Aorta (tissue), 5 donors: ENCODE measurements at regions not wholly inside any gene's neighbourhood (a gene's known extent, or its start where the extent isn't known, plus 50 kb on each side); places are given as distances from the start of the nearest gene placed in this dataset.

Source experiments
- ATAC-seq: fragments of 200-7000 bp; cut with Tn5 transposase; one replicate; pipeline ENCODE4 v1.9.1; 2022; ENCODE audit warnings: moderate library complexity; ENCODE audit not compliant: low FRiP score
- DNase-seq, 2 donors: peaks; one replicate each; pipeline ENCODE4 v3.0.0-alpha.2; 2020
- H3K27ac ChIP-seq, 2 donors: one replicate each; pipeline ENCODE4 v1.5.1; 2013; ENCODE audit warnings: low read length in 2 of 2, mild to moderate bottlenecking in 2 of 2, moderate library complexity in 2 of 2, control low read depth in 1 of 2, inconsistent platforms in 1 of 2, low read depth in 1 of 2
- H3K27me3 ChIP-seq, 2 donors: one replicate each; pipeline ENCODE4 v1.6.1; 2013; ENCODE audit warnings: control low read depth in 1 of 2, low read length in 1 of 2, mild to moderate bottlenecking in 1 of 2, moderate library complexity in 1 of 2; ENCODE audit not compliant: insufficient read depth in 2 of 2, control insufficient read depth in 1 of 2
- H3K36me3 ChIP-seq, 2 donors: one replicate each; pipeline ENCODE4 v1.6.1; 2013; ENCODE audit warnings: control low read depth in 1 of 2, low read length in 1 of 2, mild to moderate bottlenecking in 1 of 2; ENCODE audit not compliant: insufficient read depth in 2 of 2, control insufficient read depth in 1 of 2
- H3K4me1 ChIP-seq, 2 donors: one replicate each; pipeline ENCODE4 v1.6.1; 2013; ENCODE audit warnings: low read length in 2 of 2, control low read depth in 1 of 2, mild to moderate bottlenecking in 1 of 2, moderate library complexity in 1 of 2; ENCODE audit not compliant: insufficient read depth in 2 of 2, control insufficient read depth in 1 of 2
- H3K4me3 ChIP-seq, 2 donors: one replicate each; pipeline ENCODE4 v1.5.1; 2013; ENCODE audit warnings: low read length in 2 of 2, control low read depth in 1 of 2, mild to moderate bottlenecking in 1 of 2
- H3K9me3 ChIP-seq: one replicate; pipeline ENCODE4 v1.6.1; 2013; ENCODE audit warnings: mild to moderate bottlenecking, low read length; ENCODE audit not compliant: control insufficient read depth
- WGBS, 2 donors: extraction: QIAGEN DNeasy Blood & Tissue Kit; methylation state at CpG; one replicate each; pipeline ENCODE4 v1.1.7; 2013; 5-methylcytosine and 5-hydroxymethylcytosine counted together
- intact Hi-C, 2 donors: fragments of 100-400 bp; cut with DNase I; formaldehyde crosslinking; loops; one replicate each; pipeline versions ENCODE4 v1.14.2 to v1.15.0; 2022
- donor health status: healthy with polysubstance abuse.
- donor health status: Bipolar disorder and iron deficiency.
- donor health status: DM: no; HTN: no; CAD: no.
- donor health status: DM: no; HTN: no; CAD: no.
- donor health status: DM: yes; HTN: yes; CAD: no.

DNA sequence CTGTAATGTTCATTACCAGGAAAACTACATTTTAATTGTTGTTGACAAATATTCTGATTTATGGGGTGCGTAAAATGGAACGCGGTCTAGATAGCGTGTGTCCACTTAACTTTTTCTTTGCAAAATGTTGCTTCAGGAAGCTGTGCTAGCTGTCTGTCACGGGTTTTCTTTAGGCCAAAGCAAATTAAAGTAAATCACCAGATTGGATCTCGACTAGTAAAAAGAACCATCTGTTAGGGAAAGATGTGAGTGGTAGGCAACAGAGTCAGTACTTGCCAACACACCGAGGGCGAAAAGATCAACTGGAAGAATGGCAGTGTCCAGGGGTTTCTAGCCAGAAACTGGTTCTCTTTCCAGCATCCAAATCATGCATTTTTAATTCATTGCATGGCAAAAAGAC is 404.9 kb upstream of the TMPO start:
- no peak overlapping the region for H3K27ac ChIP-seq
- H3K9me3 ChIP-seq, result no peaks in the 10 kb centered on the region
- intact Hi-C loops, result no loop called here
- 64% methylated on average over 8 of the region's 8 CpGs for whole genome bisulfite sequencing, 2 donors
- no peaks in the 10 kb centered on the region for H3K27me3 ChIP-seq
- no peak overlapping the region for H3K4me3 ChIP-seq
- no peaks in the 10 kb centered on the region for H3K36me3 ChIP-seq
- H3K4me1 ChIP-seq, result no peaks in the 10 kb centered on the region
- ATAC-seq (no peak), DNase-seq (no peak)

DNA sequence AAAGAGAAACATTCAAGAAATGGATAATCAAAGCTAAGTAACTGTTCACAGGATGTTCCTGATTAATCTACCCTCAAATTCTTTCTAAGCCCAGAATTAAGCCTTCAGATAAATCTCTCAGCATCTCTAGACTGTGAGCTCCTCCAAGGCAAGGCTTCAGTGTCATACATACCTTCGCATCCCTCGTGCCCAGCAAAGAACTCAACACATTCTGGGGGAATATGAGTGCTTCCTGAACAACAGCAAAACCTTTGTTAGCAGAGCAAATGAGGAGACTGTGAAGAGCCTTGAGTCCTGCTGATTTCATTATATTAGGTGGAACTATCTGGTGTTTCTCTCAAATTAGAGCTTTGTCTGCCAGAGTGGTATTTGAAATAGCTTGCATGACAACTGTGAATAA is 401.8 kb upstream of the TMPO start:
- no peak for ATAC-seq
- Histone ChIP-seq H3K36me3 (no peaks in the 10 kb centered on the region), H3K4me3 (no peak overlapping the region), H3K27me3 (peaks cover 0 to 2% of the 10 kb centered on the region in 2 donors), H3K4me1 (no peaks in the 10 kb centered on the region), H3K9me3 (no peaks in the 10 kb centered on the region), H3K27ac (no peak overlapping the region)
- WGBS, 2 donors, result 68 to 80% methylated on average over 2 of the region's 2 CpGs
- intact Hi-C loops, result no loop called here
- DNase-seq, result no peak

DNA sequence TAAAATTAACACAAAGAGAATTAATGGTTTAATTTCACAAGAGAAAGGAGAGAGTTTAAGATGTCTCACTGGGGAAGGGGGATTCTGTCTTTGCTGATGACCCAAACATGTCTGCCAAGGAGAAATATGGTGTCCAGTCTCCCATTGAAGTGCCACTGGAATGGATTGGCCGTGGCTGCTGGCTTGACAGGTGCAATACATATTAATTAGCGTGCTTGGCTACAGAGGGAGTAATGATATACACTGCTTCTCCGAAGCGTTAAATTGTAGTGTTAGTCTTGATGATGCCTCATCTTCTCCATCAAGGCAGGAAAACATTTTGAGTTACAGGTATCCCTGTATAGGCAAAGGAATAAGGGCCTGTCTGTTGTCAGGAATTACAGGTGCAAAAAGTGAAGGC is 393.4 kb upstream of the TMPO start:
- Histone ChIP-seq H3K27ac (no peak overlapping the region), H3K4me3 (no peak overlapping the region), H3K9me3 (no peaks in the 10 kb centered on the region), H3K27me3 (peaks cover 0 to 2% of the 10 kb centered on the region in 2 donors), H3K4me1 (no peaks in the 10 kb centered on the region), H3K36me3 (no peaks in the 10 kb centered on the region)
- ATAC-seq (no peak), DNase-seq (no peak)
- WGBS, 2 donors, result 68 to 79% methylated on average over 4 of the region's 4 CpGs
- intact Hi-C loops, result no loop called here

DNA sequence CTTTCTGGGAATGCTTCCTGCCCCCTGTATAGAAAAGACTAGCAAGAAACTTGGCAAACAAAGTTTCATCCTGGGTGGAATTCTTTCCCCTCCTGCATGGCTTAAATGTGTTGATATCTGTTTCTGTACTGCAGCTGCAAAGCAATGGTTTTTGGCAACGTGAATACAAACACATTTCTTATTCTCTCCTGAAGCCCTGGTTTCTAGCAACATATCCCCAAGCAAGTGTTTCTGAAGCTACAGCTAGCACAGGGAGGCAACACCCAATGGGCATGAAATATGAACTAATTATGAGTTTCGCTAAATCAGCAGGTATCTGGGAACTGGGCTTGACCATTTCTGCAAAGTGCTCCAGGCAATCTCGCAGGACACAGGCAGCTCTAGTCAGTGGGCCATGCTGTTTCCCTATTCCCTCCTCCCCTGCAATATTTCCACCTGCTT is 392.3 kb upstream of the TMPO start:
- WGBS, 2 donors, result 45 to 52% methylated on average over 3 of the region's 3 CpGs
- Histone ChIP-seq H3K4me3 (no peak overlapping the region), H3K9me3 (no peaks in the 10 kb centered on the region), H3K27me3 (no peaks in the 10 kb centered on the region), H3K27ac (no peak overlapping the region), H3K36me3 (no peaks in the 10 kb centered on the region), H3K4me1 (no peaks in the 10 kb centered on the region)
- intact Hi-C loops, result no loop called here
- ATAC-seq (no peak), DNase-seq (no peak)

DNA sequence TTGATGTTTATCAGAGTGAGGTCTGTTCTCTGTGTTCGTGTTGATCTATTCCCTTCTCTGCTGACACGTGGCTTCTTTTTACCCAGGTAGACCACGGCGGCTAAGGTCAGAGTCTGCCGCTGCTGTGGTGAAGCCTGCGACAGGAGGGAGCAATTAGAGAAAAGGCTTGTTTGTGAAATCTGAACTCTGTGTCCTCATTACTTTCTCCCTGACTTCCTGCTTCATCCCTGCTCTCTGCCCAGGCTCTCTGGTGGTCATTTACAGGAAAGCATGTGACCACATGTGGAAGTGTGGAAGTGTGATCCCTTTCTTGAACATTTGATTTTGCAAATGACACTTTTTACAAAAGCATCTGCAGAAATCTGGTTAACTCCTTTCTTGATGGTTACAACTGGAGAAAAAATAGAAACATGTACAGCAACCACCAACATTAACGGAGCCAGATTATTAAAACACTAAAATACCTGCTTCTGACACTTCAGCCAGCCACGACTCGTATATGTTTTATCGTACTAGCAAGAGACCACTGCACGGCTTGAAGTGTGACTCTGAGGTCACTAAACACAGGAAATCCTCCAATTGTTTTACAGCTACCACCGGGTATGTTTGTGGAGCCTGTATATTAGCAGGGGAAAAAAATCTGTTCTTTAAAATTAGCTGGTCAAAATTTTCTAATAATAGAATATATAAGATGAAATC is 388.6 kb upstream of the TMPO start:
- ATAC-seq, result no peak
- intact Hi-C loops, result no loop called here
- no peaks in the 10 kb centered on the region for H3K36me3 ChIP-seq

DNA sequence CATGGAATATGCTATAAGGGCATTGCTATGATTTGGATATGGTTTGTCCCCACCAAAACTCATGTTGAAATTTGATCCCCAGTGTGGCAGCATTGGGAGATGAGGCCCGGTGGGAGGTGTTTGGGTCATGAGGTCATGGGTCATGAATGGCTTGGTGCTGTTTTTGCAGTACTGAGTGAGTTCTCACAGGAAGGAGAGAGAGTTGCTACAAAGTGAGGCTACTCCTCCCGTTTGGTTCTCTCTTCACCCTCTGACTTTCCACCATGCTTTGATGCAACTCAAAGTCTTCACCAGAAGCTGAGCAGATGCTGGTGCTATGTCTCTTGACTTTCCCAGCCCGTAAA is 388.1 kb upstream of the TMPO start:
- no peaks in the 10 kb centered on the region for H3K4me1 ChIP-seq
- WGBS, 2 donors, result 34 to 38% methylated on average over 3 of the region's 3 CpGs
- no peak for ATAC-seq

More for the DNA sequence above, 388.6 kb upstream of the TMPO start:
- DNase-seq, result no peak
- H3K4me3 ChIP-seq, result no peak overlapping the region
- 31 to 36% methylated on average over 12 of the region's 12 CpGs for WGBS, 2 donors
- no peaks in the 10 kb centered on the region for H3K9me3 ChIP-seq
- no peaks in the 10 kb centered on the region for H3K4me1 ChIP-seq
- no peaks in the 10 kb centered on the region for H3K27me3 ChIP-seq
- no peak overlapping the region for H3K27ac ChIP-seq

DNA sequence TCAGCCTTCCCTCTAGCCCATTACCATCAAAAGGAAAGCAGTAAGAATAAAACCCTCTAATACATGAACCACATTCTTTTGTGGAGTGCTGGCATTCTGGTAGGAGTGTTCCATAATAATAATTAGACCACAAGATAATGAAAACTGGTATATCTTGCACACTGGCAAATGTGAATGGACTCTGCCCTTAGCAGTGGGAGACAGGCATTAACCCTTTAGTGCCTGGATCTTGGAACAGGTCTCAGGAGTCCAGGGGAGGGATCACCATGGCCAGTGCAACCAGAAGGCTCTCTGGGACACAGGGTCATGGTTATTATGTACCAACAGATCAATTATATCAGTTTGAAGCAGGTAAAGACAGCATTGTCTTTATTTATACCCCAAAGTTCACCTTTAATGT is 387.5 kb upstream of the TMPO start:
- no peaks in the 10 kb centered on the region for H3K9me3 ChIP-seq
- ATAC-seq, result no peak
- intact Hi-C loops, result no loop called here

More for the DNA sequence above, 388.1 kb upstream of the TMPO start:
- no peaks in the 10 kb centered on the region for H3K27me3 ChIP-seq
- no peak for DNase-seq
- H3K9me3 ChIP-seq, result no peaks in the 10 kb centered on the region
- intact Hi-C loops, result no loop called here
- H3K4me3 ChIP-seq, result no peak overlapping the region
- no peaks in the 10 kb centered on the region for H3K36me3 ChIP-seq
- H3K27ac ChIP-seq, result no peak overlapping the region

DNA sequence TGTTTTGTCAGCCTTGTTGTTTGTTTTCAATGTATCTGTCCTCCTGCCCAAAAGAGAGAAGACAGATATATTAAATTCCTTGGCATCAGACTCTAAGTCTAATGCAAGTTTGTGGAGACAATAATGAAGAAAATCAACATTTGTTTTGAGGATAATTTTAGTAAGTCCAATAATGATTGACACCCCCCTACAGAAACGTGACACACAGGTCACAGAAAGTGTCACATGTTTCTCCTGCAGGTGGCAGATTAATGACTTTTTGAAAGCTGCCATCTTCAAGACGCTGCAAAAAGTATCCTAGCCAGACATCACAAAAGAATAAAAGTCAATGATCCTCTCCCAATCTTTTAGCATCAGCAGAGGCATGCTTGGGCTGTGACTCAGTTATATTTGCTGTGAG is 378.8 kb upstream of the TMPO start:
- Histone ChIP-seq H3K36me3 (no peaks in the 10 kb centered on the region), H3K4me3 (no peak overlapping the region), H3K27ac (no peak overlapping the region), H3K27me3 (no peaks in the 10 kb centered on the region), H3K9me3 (no peaks in the 10 kb centered on the region), H3K4me1 (no peaks in the 10 kb centered on the region)
- ATAC-seq (no peak), DNase-seq (no peak)
- WGBS, 2 donors, result 28 to 31% methylated on average over 2 of the region's 2 CpGs
- intact Hi-C loops, result no loop called here

More for the DNA sequence above, 387.5 kb upstream of the TMPO start:
- no peak overlapping the region for H3K27ac ChIP-seq
- no peaks in the 10 kb centered on the region for H3K4me1 ChIP-seq
- no peaks in the 10 kb centered on the region for H3K27me3 ChIP-seq
- H3K4me3 ChIP-seq, result no peak overlapping the region
- no peak for DNase-seq
- no peaks in the 10 kb centered on the region for H3K36me3 ChIP-seq

DNA sequence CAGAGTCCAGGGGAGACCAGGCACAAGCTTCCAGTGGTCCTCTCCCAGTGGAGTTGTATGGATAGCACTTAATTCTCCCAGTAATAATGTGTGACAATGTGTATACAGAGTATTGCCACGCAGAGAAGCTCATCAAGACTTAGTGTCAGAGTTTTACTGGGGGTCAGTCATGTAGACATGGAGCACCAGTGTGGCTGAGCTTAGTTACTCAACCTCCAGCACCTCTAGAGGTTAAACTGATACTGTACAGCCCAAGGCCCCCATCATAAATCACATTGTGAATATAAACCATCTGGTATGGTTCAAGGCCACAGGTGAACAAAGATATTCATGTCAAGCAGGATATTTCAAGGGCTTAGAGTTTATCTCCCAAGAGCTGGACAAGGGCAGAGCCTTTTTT is 378.1 kb upstream of the TMPO start:
- Histone ChIP-seq H3K27me3 (no peaks in the 10 kb centered on the region), H3K9me3 (no peaks in the 10 kb centered on the region), H3K36me3 (no peaks in the 10 kb centered on the region), H3K4me1 (no peaks in the 10 kb centered on the region), H3K4me3 (no peak overlapping the region), H3K27ac (no peak overlapping the region)
- DNase-seq (no peak), ATAC-seq (no peak)
- WGBS, 2 donors, result 64 to 74% methylated on average over 1 of the region's 1 CpG
- intact Hi-C loops, result no loop called here
